HG03378 (cell line): ENCODE measurements at regions not wholly inside any gene's neighbourhood (a gene's known extent, or its start where the extent isn't known, plus 50 kb on each side); places are given as distances from the start of the nearest gene placed in this dataset.

Experiments used
- ATAC-seq: cut with Tn5 transposase; IDR thresholded peaks from one replicate; pipeline ENCODE4 v1.9.1; 2021; ENCODE audit warnings: mild to moderate bottlenecking, moderate library complexity; ENCODE audit not compliant: unreplicated experiment

GRCh38 chr1:83110156-83110555, 888.8 kb downstream of the TTLL7 start:
- ATAC-seq: no peak

GRCh38 chr1:83109692-83110091, 889.2 kb downstream of the TTLL7 start:
- no peak for ATAC-seq

GRCh38 chr1:83104558-83104957, 894.4 kb downstream of the TTLL7 start:
- ATAC-seq: no peak

GRCh38 chr1:83103341-83103740, 895.6 kb downstream of the TTLL7 start:
- no peak for ATAC-seq

GRCh38 chr1:83102630-83103071, 896.3 kb downstream of the TTLL7 start:
- no peak for ATAC-seq

- no peak for ATAC-seq
Observed at GRCh38 chr1:83101406-83101805, 897.5 kb downstream of the TTLL7 start.

- no peak for ATAC-seq
Observed at GRCh38 chr1:83100133-83100532, 898.8 kb downstream of the TTLL7 start.

- ATAC-seq: no peak
Observed at GRCh38 chr1:83098791-83099190, 900.1 kb downstream of the TTLL7 start.

GRCh38 chr1:83098131-83098530, 900.8 kb downstream of the TTLL7 start:
- ATAC-seq: no peak

- ATAC-seq: no peak
Observed at GRCh38 chr1:83097715-83098114, 901.2 kb downstream of the TTLL7 start.

- no peak for ATAC-seq
Observed at GRCh38 chr1:83095570-83095969, 903.4 kb downstream of the TTLL7 start.

GRCh38 chr1:83090195-83090594, 908.7 kb downstream of the TTLL7 start:
- no peak for ATAC-seq

GRCh38 chr1:83087851-83088250, 911.1 kb downstream of the TTLL7 start:
- no peak for ATAC-seq

GRCh38 chr1:83086986-83087512, 911.9 kb downstream of the TTLL7 start:
- ATAC-seq: no peak

GRCh38 chr1:83086346-83086745, 912.6 kb downstream of the TTLL7 start:
- ATAC-seq: no peak

GRCh38 chr1:83083589-83084224, 915.2 kb downstream of the TTLL7 start:
- no peak for ATAC-seq

GRCh38 chr1:83077411-83077810, 921.5 kb downstream of the TTLL7 start:
- ATAC-seq: no peak

GRCh38 chr1:83075107-83075506, 923.8 kb downstream of the TTLL7 start:
- no peak for ATAC-seq

GRCh38 chr1:83067954-83068353, 931.0 kb downstream of the TTLL7 start:
- no peak for ATAC-seq

GRCh38 chr1:83065952-83066727, 932.8 kb downstream of the TTLL7 start:
- ATAC-seq: no peak

GRCh38 chr1:83064589-83065242, 934.2 kb downstream of the TTLL7 start:
- ATAC-seq: no peak
